Uterus (tissue), 3 donors: ENCODE measurements at regions not wholly inside any gene's neighbourhood (a gene's known extent, or its start where the extent isn't known, plus 50 kb on each side); places are given as distances from the start of the nearest gene placed in this dataset.

Source experiments
- DNase-seq, 2 donors: peaks; one replicate each; pipeline ENCODE4 v3.0.0-alpha.2; 2019 to 2020
- H3K27ac ChIP-seq, 2 donors: fragments of 200-600 bp; sonication (generic); 1 replicate in 1 of 2; 2 replicates in 1 of 2; pipeline ENCODE4 v1.5.1; 2016 to 2018
- H3K27me3 ChIP-seq, 2 donors: fragments of 200-600 bp; sonication (generic); one replicate each; pipeline ENCODE4 v1.5.1; 2018 to 2019; ENCODE audit warnings: control low read depth in 1 of 2
- H3K36me3 ChIP-seq, 2 donors: fragments of 200-600 bp; sonication (generic); one replicate each; pipeline ENCODE4 v1.5.1; 2019; ENCODE audit warnings: control low read depth in 1 of 2
- H3K4me1 ChIP-seq, 2 donors: fragments of 200-600 bp; sonication (generic); one replicate each; pipeline ENCODE4 v1.5.1; 2018 to 2019; ENCODE audit warnings: control low read depth in 1 of 2
- H3K4me3 ChIP-seq, 2 donors: fragments of 200-600 bp; sonication (generic); 1 replicate in 1 of 2; 2 replicates in 1 of 2; pipeline ENCODE4 v1.5.1; 2018 to 2019; ENCODE audit warnings: mild to moderate bottlenecking in 1 of 2
- H3K9me3 ChIP-seq, 2 donors: fragments of 200-600 bp; sonication (generic); one replicate each; pipeline ENCODE4 v1.5.1; 2019; ENCODE audit warnings: control low read depth in 1 of 2
- CTCF ChIP-seq, 4 experiments: fragments of 200-600 bp in 2 of 4; fragments of 450-650 bp in 2 of 4; sonication (generic) in 2 of 4; IDR thresholded peaks; one replicate each; pipeline ENCODE4 v1.5.1; 2016 to 2019; ENCODE audit warnings: antibody characterized with exemption in 4 of 4, mild to moderate bottlenecking in 2 of 4, moderate library complexity in 1 of 4
- POLR2A ChIP-seq, 2 donors: fragments of 450-650 bp; IDR thresholded peaks; one replicate each; pipeline ENCODE4 v1.6.1; 2016; ENCODE audit warnings: antibody characterized with exemption in 2 of 2, mild to moderate bottlenecking in 1 of 2, moderate library complexity in 1 of 2
- intact Hi-C: fragments of 100-400 bp; cut with DNase I; formaldehyde crosslinking; loops from one replicate; pipeline ENCODE4 v1.15.1; 2023; ENCODE audit warnings: low total_unique reads
- donor health status: DM: yes; HTN: yes; CAD: no.

DNA sequence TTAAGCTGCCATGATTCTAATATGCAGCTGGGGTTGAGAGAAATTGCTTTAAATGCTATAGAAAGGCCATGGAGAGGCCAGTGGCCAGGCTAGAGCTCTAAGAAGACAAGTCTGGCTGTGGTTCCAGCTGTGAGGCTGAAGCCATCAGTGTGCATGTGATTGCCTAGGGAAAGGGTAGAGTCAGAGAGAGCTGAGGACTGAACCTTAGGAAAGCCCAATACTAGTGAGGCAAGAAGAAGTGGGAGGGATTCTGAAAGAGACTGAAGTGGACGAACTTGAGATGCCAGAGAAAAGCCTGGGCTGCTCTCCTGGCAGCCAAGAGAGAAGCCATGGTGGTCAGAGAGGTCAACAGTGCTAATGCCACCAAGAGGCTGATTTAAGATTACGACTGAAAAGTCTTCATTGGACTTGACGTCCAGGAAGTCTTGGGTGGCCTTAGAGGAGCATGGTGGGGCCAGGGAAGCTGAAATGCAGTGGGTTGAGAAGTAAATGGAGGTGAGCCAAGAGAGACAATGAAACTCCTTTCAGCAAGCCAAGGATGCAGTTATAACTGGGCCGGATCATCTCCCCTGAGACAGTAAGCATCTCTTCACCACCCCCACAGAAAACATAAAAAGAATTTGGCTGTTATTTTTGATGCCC, 133.2 kb downstream of the TMEM174 start:
- Histone ChIP-seq H3K27ac (no peak overlapping the region), H3K9me3 (no peaks in the 10 kb centered on the region), H3K36me3 (no peaks in the 10 kb centered on the region), H3K4me3 (no peak overlapping the region), H3K4me1 (peaks cover 0 to 3% of the 10 kb centered on the region in 2 donors), H3K27me3 (peaks cover 7 to 35% of the 10 kb centered on the region in 2 donors)
- intact Hi-C loops: no loop called here
- no peak for TF ChIP-seq CTCF (IDR thresholded peaks at IDR 0.05)
- TF ChIP-seq POLR2A (IDR thresholded peaks at IDR 0.05): no peak
- DNase-seq: no peak

- intact Hi-C loops: no loop called here
- Histone ChIP-seq H3K27me3 (peaks cover 7 to 43% of the 10 kb centered on the region in 2 donors), H3K4me1 (no peaks in the 10 kb centered on the region), H3K27ac (no peak overlapping the region), H3K9me3 (no peaks in the 10 kb centered on the region), H3K4me3 (no peak overlapping the region), H3K36me3 (no peaks in the 10 kb centered on the region)
- TF ChIP-seq POLR2A (IDR thresholded peaks at IDR 0.05) (no peak), CTCF (IDR thresholded peaks at IDR 0.05) (no peak)
- DNase-seq: no peak
These were observed 132.4 kb downstream of the TMEM174 start for GRCh38 chr5:73305386-73305785.

- TF ChIP-seq POLR2A (IDR thresholded peaks at IDR 0.05) (no peak), CTCF (IDR thresholded peaks at IDR 0.05) (no peak)
- peaks cover 11 to 53% of the 10 kb centered on the region in 2 donors for H3K27me3 ChIP-seq
- H3K4me1 ChIP-seq: peaks cover 0 to 5% of the 10 kb centered on the region in 2 donors
- no peak overlapping the region for H3K27ac ChIP-seq
- H3K4me3 ChIP-seq: no peak overlapping the region
- no peaks in the 10 kb centered on the region for H3K36me3 ChIP-seq
- no peaks in the 10 kb centered on the region for H3K9me3 ChIP-seq
- no peak for DNase-seq
- intact Hi-C loops: no loop called here
These were observed 131.4 kb downstream of the TMEM174 start for GRCh38 chr5:73304381-73304780.

- no peak for DNase-seq
- Histone ChIP-seq H3K9me3 (no peaks in the 10 kb centered on the region), H3K4me1 (peaks cover 0 to 14% of the 10 kb centered on the region in 2 donors), H3K27me3 (peaks cover 11 to 62% of the 10 kb centered on the region in 2 donors), H3K4me3 (no peak overlapping the region), H3K27ac (no peak overlapping the region), H3K36me3 (no peaks in the 10 kb centered on the region)
- intact Hi-C loops: no loop called here
- TF ChIP-seq CTCF (IDR thresholded peaks at IDR 0.05) (no peak), POLR2A (IDR thresholded peaks at IDR 0.05) (no peak)
These were observed 130.4 kb downstream of the TMEM174 start for GRCh38 chr5:73303148-73304079.

GRCh38 chr5:73302797-73303147, 129.8 kb downstream of the TMEM174 start:
- Histone ChIP-seq H3K36me3 (no peaks in the 10 kb centered on the region), H3K27ac (no peak overlapping the region), H3K4me1 (peaks cover 0 to 18% of the 10 kb centered on the region in 2 donors), H3K27me3 (peaks cover 15 to 68% of the 10 kb centered on the region in 2 donors), H3K9me3 (no peaks in the 10 kb centered on the region), H3K4me3 (no peak overlapping the region)
- intact Hi-C loops: no loop called here
- DNase-seq: no peak
- TF ChIP-seq CTCF (IDR thresholded peaks at IDR 0.05) (no peak), POLR2A (IDR thresholded peaks at IDR 0.05) (no peak)
